ENCODE measurements at regions not wholly inside any gene's neighbourhood (a gene's known extent, or its start where the extent isn't known, plus 50 kb on each side); places are given as distances from the start of the nearest gene placed in this dataset.

DNA sequence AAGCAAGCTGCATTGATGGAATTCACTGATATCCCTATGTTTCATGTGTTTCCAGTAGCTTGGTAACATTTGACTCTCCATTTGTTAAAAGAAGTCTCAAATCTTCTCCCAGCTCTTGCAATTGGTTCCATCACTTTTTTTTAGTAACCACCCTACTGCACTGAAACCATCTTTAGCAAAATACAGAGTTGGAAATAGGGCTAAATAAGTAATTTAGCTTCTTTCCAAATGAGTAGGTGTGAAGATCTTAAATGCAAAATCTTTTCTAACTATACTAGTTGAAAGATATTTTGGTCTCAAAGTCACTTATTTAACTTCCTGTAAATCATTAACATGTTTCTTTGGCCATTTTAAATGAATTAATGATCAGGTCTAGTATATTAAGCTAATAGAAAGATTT lies 138.1 kb downstream of the DIRAS2 start:
- TF ChIP-seq POLR2AphosphoS5 (IDR thresholded peaks at IDR 0.05; ENCODE audit: low read depth) (no peak), CTCF (conservative IDR thresholded peaks at IDR 0.05; ENCODE audit: low read depth in 2 of 2) (no peak)
- TF ChIP-seq, protein P1, sequence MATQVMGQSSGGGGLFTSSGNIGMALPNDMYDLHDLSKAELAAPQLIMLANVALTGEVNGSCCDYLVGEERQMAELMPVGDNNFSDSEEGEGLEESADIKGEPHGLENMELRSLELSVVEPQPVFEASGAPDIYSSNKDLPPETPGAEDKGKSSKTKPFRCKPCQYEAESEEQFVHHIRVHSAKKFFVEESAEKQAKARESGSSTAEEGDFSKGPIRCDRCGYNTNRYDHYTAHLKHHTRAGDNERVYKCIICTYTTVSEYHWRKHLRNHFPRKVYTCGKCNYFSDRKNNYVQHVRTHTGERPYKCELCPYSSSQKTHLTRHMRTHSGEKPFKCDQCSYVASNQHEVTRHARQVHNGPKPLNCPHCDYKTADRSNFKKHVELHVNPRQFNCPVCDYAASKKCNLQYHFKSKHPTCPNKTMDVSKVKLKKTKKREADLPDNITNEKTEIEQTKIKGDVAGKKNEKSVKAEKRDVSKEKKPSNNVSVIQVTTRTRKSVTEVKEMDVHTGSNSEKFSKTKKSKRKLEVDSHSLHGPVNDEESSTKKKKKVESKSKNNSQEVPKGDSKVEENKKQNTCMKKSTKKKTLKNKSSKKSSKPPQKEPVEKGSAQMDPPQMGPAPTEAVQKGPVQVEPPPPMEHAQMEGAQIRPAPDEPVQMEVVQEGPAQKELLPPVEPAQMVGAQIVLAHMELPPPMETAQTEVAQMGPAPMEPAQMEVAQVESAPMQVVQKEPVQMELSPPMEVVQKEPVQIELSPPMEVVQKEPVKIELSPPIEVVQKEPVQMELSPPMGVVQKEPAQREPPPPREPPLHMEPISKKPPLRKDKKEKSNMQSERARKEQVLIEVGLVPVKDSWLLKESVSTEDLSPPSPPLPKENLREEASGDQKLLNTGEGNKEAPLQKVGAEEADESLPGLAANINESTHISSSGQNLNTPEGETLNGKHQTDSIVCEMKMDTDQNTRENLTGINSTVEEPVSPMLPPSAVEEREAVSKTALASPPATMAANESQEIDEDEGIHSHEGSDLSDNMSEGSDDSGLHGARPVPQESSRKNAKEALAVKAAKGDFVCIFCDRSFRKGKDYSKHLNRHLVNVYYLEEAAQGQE (IDR thresholded peaks at IDR 0.05; ENCODE audit: unreplicated experiment), result no peak

All from GM23338 (cell line).